GM21619 (cell line): ENCODE measurements at regions not wholly inside any gene's neighbourhood (a gene's known extent, or its start where the extent isn't known, plus 50 kb on each side); places are given as distances from the start of the nearest gene placed in this dataset.
"Not testable (repeated sequence)": the region's sequence is repeated elsewhere in the genome, so short reads cannot be mapped to it uniquely, and the experiment has no call there.

ENCODE experiments used
- ATAC-seq: cut with Tn5 transposase; IDR thresholded peaks from one replicate; pipeline ENCODE4 v1.9.1; 2021; ENCODE audit not compliant: unreplicated experiment

DNA sequence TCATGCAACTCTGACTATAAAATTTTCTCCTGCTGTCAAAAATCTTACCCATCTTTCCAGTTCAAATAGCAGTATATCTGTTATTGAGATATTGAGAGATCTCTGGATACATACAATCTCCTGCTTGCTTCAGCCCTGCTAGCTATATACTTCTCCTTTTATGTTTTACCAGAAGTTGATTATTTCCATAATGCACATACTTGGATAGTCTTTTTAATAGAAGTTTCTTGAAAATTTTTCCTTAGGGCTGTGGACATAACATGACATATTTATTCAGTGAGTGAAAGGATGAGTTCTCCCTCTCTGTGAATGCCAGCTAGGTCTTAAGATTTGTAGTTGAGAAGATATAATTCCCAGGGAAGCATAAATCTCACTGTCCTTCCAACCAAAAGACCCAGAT, 234.1 kb upstream of the NR3C2 start:
- no peak for ATAC-seq

DNA sequence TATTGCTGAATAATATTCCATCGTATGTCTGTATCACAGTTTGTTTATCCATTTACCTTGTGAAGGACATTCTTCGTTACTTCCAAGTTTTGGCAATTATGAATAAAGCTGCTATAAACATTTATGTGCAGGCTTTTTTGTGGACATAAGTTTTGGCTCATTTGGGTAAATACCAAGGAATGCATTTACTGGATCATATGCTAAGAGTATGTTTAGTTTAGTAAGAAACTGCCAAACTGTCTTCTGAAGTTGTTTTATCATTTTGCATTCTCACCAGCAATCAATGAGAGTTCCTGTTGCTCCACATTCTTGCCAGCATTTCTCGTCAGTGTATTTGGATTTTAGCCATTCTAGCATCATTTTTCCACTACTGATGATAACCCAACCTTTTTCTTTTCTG, 232.7 kb upstream of the NR3C2 start:
- ATAC-seq, result no peak

DNA sequence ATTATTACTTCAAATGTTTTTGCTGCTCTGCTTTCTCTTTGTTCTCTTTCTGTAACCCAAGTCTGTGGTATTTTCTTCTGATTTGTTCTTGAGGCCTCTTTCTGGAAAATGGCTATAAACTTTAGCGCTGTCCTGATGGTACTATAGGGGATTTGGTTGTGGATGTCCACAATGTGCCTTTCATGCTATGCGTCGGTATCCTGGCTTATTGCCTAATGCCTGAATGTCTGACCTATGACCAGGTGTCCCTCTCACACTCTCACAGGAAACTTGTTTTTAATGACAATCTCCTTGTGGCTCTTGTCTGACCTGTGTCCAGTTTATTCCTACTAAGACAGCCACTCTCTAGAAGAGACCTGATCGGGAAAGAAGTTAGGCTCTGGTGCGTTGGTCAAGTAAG, 222.4 kb upstream of the NR3C2 start:
- ATAC-seq, result no peak

DNA sequence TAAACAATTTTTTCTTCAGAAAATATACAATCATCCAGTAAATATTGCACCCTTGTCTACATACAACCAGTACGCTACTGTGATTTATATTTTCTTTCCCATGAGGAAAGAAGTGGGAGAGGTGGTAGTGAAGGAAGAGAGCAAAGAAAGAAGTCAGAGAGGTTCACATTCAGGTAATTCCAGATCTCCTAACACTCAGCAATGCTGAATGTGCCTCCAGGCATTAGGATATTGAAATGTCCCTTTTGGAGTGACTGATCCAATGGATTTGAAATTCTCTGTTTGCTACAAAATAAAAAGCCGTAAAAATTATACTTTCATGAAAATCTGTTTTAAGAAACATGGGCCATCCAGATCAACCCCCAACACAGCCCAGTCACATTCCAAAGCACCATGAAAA, 211.9 kb upstream of the NR3C2 start:
- ATAC-seq, result no peak

DNA sequence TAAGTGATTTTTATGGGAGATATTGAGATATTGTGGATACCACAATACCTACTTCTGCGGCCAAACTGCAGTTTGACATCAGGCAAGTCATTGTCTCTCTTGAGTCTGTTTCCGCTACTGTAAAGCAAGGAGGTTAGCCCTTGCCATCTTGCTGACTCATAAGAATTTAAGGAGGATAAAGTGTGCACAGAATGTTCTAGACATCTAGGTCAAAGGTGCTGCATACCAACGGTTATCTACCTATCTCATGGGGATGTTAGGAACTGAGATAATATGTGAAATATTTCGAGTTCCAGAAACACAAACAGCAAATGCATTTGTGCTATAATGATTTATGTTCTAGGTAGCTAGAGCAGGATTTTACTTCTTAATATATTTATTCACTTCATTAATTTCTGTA, 211.5 kb upstream of the NR3C2 start:
- no peak for ATAC-seq

DNA sequence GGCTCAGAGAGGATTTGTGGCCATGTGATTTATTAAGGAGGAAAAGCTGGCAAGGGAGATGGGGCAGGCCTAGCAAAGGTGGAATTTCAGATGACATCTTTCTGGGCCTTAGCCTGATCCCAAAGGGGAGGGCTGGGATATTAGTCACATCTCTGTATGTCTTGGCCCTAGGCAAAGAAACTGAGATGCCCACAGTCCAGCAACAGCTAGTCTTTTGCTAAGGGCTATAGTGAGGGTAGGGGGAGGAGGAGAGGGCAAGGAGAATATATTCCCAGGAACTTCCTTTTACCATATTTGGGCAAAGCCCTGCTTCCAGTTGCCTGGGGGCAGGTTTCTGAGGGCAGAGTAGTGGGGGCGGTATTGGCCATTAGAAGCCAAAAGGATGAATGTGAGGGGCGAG, 209.8 kb upstream of the NR3C2 start:
- no peak for ATAC-seq

GRCh38 chr4:148649652-148650331, 207.6 kb upstream of the NR3C2 start:
- ATAC-seq, result no peak

GRCh38 chr4:148643851-148644250, 201.6 kb upstream of the NR3C2 start:
- ATAC-seq, result no peak

GRCh38 chr4:148642907-148643306, 200.7 kb upstream of the NR3C2 start:
- ATAC-seq, result no peak

GRCh38 chr4:148638079-148638478, 195.9 kb upstream of the NR3C2 start:
- ATAC-seq, result not testable (repeated sequence)

DNA sequence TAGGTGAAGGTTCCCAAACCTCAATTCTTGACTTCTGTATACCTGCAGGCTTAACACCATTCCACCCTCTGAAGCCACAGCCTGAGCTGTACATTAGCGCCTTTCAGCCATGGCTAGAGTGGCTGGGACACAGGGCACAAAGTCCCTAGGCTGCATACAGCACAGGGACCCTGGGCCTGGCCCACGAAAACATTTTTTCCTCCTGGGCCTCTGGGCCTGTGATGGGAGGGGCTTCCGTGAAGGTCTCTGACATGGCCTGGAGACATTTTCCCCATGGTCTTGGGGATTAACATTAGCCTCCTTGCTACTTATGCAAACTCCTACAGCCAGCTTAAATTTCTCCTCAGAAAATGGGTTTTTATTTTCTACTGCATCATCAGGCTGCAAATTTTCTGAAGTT, 195.2 kb upstream of the NR3C2 start:
- ATAC-seq, result not testable (repeated sequence)

DNA sequence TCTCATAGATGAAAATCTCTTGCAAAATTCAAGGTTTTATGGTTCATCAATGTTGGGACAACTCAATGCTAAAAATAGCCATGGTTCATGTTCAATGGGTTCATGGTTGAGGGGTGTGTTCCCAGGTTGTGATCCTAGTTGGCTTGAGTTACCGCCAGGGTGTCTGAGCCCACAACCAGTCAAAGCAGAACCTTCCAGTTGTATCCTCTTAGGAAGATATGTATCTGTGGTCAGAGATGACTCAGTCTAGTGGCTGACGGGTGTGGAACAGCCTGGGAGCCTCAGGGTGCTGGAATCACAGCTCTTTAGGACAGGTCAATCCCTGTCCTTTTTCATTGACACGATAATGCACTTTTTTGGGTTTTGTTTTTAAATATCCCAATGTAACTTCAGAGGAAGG, 192.3 kb upstream of the NR3C2 start:
- ATAC-seq, result no peak

DNA sequence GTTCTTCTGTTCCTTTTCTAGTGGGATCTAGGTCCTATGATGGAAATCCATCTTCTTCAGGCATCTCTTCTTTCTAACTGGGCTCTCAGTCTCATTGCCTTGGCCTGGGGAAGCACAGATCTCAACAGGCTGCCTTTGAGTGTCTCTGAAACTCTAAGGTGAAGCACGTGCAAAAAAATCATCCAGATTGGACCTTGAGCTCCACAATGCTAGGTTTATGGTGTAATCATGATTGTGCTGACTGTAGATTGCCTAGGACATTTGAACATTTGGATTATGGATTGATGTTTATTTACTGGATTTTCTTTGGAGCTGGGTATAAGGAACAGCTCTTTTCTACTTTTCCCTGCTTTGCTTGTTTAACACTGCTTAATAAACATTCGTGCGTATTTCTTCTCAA, 191.5 kb upstream of the NR3C2 start:
- ATAC-seq, result no peak

GRCh38 chr4:148632476-148632875, 190.3 kb upstream of the NR3C2 start:
- no peak for ATAC-seq

- no peak for ATAC-seq
Observed at GRCh38 chr4:148630051-148630450, 187.8 kb upstream of the NR3C2 start.

GRCh38 chr4:148618856-148619255, 176.6 kb upstream of the NR3C2 start:
- ATAC-seq, result no peak

- ATAC-seq, result no peak
Observed at GRCh38 chr4:148608968-148609367, 166.8 kb upstream of the NR3C2 start.

DNA sequence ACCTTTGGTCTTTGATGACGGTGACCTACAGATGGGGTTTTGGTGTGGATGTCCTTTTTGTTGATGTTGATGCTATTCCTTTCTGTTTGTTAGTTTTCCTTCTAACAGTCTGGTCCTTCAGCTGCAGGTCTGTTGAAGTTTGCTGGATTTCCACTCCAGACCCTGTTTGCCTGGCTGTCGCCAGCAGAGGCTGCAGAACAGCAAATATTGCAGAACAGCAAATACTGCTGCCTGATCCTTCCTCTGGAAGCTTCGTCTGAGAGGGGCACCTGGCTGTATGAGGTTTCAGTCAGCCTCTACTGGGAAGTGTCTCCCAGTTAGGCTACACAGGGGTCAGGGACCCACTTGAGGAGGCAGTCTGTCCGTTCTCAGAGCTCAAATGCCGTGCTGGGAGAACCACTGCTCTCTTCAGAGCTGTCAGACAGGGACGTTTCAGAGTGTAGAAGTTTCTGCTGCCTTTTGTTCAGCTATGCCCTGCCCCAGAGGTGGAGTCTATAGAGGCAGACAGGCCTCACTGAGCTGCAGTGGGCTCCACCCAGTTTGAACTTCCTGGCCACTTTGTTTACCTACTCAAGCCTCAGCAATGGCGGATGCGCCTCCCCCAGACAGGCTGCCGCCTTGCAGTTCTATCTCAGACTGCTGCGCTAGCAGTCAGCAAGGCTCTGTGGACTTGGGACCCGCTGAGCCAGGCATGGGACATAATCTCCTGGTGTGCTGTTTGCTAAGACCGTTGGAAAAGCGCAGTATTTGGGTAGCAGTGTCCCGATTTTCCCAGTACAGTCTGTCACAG, 156.4 kb upstream of the NR3C2 start:
- ATAC-seq, result not testable (repeated sequence)

DNA sequence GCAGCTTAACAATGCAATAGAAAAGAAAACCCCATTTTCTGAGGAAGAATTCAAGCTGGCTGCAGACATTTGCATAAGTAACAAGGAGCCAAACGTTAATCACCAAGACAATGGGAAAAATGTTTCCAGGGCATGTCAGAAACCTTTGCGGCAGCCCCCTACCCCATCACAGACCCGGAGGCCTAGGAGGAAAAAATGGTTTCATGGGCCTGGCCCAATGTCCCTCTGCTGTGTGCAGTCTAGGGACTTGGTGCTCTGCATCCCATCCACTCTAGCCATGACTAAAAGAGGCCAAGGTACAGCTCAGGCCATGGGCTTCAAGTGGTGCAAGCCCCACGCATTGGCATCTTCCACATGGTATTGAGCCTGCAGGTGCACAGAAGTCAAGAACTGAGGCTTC, 147.0 kb upstream of the NR3C2 start:
- ATAC-seq, result no peak

DNA sequence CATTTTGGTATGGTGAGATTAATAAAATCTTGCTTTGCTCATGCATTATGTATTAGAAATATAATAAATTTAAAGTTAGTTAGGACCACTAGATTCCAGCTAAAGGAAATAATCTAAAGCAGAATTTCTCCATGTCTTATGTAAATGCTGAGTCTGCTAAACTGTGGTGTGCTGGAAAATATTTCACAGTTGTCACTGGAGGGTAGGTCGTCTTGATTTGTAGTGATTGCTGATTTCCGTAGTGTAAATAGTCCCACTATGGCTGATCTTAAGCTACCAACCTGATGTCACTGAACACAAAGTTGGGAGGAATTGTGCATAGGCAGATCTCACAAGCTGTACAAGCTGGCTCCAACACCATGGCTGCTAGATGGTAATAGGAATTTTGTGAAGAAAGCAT, 133.4 kb upstream of the NR3C2 start:
- ATAC-seq, result no peak

GRCh38 chr4:148574911-148575310, 132.7 kb upstream of the NR3C2 start:
- no peak for ATAC-seq

- no peak for ATAC-seq
Observed at GRCh38 chr4:148574502-148574901, 132.3 kb upstream of the NR3C2 start.

- ATAC-seq, result no peak
Observed at GRCh38 chr4:148574066-148574465, 131.9 kb upstream of the NR3C2 start.
